AG09319 (cell line): ENCODE measurements at regions not wholly inside any gene's neighbourhood (a gene's known extent, or its start where the extent isn't known, plus 50 kb on each side); places are given as distances from the start of the nearest gene placed in this dataset.

Experiments
- DNase-seq: peaks from one replicate; pipeline ENCODE4 v3.0.0-alpha.2; 2010; ENCODE audit warnings: low read depth; ENCODE audit errors: extremely low read depth
- CTCF ChIP-seq: IDR thresholded peaks from 2 replicates; pipeline ENCODE4 v1.5.1; 2011; ENCODE audit warnings: low read depth, mild to moderate bottlenecking, inconsistent platforms, low read length, moderate library complexity

GRCh38 chr20:52434041-52434425 lies 242.5 kb upstream of the ZFP64 start:
- no peak for DNase-seq
- no peak for TF ChIP-seq CTCF

- no peak for DNase-seq
- TF ChIP-seq CTCF: no peak
Measured at GRCh38 chr20:52433326-52434040, 241.9 kb upstream of the ZFP64 start.

- TF ChIP-seq CTCF: no peak
- DNase-seq: no peak
Measured at GRCh38 chr20:52432740-52433139, 241.2 kb upstream of the ZFP64 start.

DNA sequence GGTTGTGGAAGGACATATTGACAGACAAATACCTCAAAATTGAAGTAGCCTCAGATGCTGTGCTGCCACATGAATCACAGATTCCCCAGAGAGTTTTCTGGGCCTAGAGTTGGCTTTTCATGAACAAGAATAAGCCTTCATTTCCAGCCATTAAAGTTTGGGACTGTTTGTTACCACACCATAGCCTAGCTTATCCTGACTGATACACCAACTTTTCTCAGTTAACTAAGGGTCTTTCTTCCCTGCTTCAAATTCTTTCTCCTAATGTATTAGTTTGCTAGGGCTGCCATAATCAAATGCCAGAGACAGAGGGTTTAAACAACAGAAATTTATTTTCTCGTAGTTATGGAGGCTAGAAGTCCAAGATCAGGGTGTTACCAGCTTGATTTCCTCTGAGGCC lies 237.4 kb upstream of the ZFP64 start:
- DNase-seq: no peak
- no peak for TF ChIP-seq CTCF

GRCh38 chr20:52427960-52428359 lies 236.4 kb upstream of the ZFP64 start:
- no peak for TF ChIP-seq CTCF

DNA sequence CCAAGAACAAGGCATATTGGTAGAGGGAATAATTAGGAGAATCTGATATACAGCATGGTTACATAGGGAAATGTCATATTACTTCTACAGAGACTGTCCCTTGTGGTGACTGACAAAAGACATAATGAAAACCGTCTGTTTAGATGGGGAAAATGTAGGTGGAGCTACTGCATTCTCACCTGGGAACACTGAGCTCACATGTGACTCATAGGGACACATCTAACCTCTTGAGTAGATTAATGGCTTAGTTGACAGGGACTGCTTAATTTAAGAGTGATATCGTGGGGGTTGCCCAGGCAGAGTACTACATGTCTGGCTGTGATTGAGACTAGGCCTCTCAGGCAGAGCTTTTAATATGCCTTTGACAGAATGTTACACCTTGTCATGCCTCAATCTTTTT lies 235.3 kb upstream of the ZFP64 start:
- no peak for DNase-seq
- TF ChIP-seq CTCF: no peak

More at GRCh38 chr20:52427960-52428359, 236.4 kb upstream of the ZFP64 start:
- no peak for DNase-seq

DNA sequence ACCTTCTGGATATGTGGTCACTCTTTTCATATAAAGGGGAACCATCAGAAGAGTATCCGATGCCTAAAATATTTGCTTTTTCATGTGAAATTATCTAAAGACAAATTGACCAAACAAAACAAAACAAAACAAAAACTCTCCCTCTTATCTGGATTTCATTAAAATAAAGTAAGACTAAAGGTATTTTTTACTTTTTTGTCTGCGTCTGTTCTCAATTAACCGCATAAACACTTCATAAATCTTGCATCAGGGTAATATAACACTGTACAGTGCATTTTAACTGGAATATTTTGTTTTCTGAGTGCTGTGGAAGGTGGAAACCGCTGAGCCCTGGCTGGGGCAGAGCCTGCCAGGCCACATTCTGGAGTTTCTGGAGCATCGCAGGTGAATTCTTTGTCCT lies 234.1 kb upstream of the ZFP64 start:
- DNase-seq: no peak
- TF ChIP-seq CTCF: no peak
